Iris pigment epithelial cell (primary cell): ENCODE measurements at regions not wholly inside any gene's neighbourhood (a gene's known extent, or its start where the extent isn't known, plus 50 kb on each side); places are given as distances from the start of the nearest gene placed in this dataset.
A peak's percentile ranks its signal among the peaks of the same experiment; 100 is the strongest.
"Not testable (repeated sequence)": the region's sequence is repeated elsewhere in the genome, so short reads cannot be mapped to it uniquely, and the experiment has no call there.

Source experiments
- DNase-seq: peaks from one replicate; pipeline ENCODE4 v3.0.0-alpha.2; 2011; ENCODE audit warnings: low read depth

DNA sequence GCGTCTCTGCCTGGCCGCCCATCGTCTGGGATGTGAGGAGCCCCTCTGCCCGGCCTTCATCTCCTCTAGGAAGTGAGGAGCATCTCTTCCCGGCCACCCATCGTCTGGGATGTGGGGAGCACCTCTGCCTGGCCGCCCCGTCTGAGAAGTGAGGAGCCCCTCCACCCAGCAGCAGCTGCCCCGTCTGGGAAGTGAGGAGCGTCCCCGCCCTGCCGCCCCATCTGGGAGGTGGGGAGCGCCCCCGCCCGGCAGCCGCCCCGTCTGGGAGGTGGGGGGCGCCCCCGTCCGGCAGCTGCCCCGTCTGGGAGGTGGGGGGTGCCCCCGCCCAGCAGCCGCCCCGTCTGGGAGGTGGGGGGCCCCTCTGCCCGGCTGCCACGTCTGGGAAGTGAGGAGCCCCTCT lies 153.7 kb upstream of the MYRIP start:
- not testable (repeated sequence) for DNase-seq

DNA sequence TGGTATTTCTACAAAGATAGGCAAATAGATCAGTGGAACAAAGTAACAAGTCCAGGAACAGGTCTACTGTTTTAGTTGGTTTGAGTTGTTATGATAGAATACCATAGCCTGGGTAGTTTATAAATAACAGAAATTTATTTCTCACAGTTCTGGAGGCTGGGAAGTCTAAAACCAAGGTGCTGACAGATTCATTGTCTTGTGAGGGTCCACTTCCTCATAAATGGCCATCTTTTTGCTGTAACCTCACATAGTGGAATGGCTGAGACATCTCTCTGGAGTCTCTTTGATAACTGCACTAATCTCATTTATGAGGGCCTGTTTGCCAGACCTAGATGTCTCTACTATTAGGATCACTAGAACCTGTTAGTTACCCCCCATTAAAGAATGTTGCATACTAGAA lies 152.3 kb upstream of the MYRIP start:
- no peak for DNase-seq

DNA sequence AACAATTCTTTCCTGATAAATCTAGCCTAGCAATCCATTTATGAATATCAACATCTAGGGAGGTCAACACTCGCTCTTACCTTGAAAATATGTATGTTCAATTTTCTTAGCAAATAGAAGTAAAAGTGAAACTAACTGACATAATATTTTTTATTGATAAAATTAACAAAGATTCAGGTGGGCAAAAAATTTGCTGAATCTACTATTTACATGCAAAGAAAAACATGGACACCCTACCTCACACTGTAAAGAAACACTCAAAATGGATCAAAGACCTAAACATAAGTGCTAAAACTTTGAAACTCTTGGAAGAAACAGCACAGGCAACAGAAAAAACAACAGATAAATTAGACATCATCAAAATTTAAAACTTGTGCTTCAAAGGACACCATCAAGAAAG lies 151.6 kb upstream of the MYRIP start:
- no peak for DNase-seq

DNA sequence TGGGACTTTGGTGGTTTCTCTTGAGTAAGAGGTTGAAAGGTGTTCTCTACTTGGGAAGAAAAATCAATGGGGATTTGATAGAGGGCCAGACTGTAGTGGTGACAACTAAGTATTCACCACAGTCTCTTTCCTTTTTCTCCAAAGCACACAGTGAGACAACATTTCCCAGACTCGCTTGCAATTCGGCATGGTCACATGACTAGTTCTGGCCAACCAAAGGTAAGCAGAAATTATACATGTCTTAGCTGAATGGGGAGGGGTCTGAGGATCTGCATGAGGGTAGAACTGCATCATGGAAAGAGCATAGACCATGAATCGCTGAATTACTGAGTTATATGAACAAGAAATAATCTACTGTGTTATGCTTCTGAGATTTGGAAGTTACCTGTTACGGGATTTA lies 144.5 kb upstream of the MYRIP start:
- no peak for DNase-seq

DNA sequence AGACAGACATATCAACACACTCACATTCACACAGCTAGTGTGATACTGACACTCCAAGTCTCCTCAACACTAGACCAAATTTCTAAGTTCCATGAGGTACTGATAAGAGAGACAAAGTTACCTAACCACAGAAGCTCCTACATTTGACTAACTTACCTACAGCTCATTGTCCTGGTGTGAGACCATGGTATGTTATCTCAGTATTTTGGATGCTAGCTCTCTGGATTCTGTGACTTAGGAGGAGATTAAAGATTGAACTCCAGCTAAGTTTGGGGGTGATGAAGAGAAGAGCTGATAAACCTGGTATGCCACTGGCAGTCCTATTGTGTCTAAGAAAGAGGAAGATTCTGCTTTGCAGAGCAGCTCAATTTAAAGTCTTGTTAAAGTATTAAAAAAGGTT lies 144.0 kb upstream of the MYRIP start:
- no peak for DNase-seq

DNA sequence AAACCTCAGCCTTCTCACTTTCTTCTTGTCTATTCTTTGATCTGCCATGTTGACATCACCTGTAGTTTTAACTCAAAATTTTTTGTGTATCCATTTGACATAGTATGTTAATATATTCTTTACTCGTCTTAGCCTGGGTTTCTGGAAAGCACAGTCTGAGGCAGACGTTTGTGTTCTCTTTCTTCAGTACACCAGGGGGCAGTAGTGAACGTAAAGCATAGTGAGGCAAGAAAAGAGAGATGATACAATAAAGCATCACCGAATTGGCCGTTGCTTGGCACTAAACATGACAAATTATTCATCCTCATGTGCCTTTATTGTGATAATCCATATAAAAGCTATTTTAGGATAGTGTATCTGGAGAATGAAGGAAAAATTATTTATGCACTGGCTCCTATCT lies 141.0 kb upstream of the MYRIP start:
- peak; percentile 67 for DNase-seq

DNA sequence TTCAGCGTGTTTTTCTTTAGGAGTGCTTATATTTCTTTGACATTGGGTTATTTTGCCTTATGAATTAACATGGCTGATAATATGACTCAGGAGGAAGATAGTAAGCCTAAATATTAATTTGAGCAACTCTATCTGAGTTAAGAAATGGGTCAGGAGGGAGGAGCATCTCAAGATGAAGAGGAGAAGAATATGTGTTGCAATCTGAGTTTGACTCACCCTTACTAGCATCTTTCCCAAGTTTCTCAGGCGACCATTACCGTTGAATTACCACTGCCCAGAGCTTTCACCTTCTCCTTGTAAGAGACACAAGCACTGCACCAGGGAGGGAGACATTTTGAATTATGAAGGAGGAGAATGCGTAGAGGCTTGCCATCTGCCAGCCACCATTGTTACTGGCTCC lies 138.3 kb upstream of the MYRIP start:
- peak; percentile 24 for DNase-seq

DNA sequence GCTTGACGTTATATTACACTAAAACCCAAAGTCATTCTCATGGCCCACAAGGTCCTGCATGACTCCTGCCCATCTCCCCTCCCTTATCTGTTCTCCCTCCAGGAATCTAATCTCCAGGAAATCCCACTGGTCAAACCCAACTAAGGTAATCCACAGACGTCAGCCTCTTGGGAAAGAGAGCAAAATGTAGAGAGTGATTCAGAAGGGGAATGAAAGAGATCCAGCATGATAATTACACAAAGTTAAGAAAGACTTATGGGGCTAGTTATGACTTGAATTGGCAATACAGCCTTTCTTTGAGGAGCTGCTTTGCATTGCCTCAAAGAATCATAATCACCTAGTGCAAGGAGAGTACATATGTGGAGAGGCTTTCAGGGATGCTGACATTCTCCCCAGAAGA lies 137.8 kb upstream of the MYRIP start:
- peak; percentile 2 for DNase-seq

DNA sequence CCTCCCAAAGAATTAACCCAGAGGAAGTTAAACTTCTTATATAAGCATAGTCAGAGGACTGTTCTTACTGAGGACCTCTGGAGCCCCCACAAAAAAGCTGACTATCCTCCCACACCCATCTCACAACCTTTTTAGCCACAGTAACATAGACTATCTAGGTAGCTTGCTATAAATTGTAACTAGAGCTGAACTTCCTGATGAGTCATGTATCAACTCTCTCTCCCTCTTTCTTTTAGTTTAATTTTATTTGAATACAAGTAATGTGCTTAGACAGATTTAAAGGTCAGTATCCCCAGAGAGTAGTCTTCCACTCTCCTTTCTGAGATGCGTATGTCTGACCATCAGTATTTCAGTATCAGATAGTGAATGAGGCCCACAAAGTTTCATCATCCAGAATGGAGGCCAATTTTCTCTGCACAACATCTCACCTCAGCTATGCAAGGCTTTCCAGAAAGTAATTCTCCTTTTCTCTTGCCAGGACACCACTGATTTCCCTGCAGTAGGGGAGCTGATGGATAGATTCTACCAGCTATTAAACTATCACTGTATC lies 104.0 kb upstream of the MYRIP start:
- peak; percentile 10 for DNase-seq

DNA sequence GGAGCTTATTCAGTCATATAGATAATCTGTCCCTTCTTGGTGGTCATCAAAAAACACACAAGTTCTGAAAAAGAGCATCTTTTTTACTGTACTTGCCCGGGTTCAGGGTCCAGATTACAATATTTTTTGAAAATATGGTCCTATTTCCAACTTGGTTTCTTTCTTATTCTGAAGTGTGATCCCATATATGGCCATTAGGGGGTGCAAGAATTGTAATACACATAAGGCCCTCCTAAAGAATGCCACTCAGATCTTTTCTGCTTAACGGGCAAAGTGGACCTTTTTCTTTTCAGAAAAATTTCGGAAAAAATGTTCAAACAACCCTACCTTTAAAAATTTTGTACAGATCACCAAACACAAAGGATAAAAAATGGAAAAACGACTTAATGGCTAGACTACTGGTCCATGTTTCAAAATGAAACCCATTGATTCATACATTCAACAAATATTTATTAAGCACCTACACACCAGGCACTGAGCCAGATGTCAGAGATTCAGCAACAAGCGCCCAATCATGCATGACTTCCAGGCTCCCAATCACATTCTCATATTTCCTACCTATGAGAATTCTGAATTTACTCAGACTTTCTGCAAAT lies 102.0 kb upstream of the MYRIP start:
- peak; percentile 49 for DNase-seq

DNA sequence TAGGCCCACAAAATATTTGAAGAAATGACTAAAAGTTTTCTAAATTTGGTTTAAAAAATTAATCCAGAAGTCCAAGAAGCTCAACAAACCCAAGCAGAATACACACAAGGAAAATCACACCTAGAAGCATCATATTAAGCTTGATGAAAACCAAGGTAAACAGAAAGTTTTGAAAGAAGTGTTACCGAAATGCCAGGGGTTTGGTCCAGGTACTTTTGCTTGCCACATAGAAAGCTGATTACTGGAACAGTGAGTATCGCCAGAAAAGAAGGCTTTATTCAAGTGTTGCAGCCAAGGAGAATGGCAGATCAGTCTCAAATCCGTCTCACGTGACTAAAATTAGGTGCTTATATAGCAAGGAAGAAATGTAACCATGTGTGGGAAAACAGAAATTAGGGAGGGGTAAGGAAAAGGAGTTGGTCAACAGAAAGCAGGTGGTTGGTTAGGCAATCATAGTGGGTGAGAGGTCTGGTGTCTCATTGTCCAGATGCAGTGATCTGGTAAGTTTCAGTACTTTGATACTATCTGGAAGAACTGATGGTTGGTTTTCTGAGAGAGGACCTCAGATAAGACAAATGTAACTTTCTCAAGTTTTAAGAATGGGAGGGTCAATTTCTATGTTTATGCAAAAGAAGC lies 96.9 kb upstream of the MYRIP start:
- DNase-seq, result no peak

DNA sequence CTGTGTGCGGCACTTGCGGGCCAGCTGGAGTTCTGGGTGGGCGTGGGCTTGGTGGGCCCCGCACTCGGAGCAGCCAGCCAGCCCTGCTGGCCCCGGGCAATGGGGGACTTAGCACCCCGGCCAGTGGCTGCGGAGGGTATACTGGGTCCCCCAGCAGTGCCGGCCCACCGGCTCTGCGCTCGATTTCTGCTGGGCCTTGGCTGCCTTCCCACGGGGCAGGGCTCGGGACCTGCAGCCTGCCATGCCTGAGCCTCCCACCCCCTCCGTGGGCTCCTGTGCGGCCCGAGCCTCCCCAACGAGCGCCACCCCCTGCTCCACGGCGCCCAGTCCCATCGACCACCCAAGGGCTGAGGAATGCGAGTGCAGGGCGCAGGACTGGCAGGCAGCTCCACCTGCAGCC lies 96.1 kb upstream of the MYRIP start:
- not testable (repeated sequence) for DNase-seq

DNA sequence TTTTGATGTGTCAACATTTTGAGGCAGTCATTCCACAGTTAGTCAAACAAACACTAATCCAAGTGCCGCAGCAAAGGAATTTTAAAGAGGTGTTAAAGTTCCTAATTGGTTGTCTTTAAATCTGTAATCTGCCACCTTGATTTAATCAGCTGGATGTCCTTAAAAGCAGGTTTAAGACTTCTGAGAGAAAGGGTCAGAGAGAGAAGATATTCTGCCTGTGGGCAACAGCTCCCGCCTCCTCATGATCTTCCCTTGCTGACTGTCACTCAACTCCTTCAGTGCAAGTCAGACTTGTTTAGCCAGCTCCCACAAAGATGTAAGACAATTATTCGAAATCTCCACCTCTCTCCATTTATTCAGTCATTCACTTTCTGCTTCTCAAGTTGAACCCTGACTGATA lies 92.6 kb upstream of the MYRIP start:
- DNase-seq, result no peak

DNA sequence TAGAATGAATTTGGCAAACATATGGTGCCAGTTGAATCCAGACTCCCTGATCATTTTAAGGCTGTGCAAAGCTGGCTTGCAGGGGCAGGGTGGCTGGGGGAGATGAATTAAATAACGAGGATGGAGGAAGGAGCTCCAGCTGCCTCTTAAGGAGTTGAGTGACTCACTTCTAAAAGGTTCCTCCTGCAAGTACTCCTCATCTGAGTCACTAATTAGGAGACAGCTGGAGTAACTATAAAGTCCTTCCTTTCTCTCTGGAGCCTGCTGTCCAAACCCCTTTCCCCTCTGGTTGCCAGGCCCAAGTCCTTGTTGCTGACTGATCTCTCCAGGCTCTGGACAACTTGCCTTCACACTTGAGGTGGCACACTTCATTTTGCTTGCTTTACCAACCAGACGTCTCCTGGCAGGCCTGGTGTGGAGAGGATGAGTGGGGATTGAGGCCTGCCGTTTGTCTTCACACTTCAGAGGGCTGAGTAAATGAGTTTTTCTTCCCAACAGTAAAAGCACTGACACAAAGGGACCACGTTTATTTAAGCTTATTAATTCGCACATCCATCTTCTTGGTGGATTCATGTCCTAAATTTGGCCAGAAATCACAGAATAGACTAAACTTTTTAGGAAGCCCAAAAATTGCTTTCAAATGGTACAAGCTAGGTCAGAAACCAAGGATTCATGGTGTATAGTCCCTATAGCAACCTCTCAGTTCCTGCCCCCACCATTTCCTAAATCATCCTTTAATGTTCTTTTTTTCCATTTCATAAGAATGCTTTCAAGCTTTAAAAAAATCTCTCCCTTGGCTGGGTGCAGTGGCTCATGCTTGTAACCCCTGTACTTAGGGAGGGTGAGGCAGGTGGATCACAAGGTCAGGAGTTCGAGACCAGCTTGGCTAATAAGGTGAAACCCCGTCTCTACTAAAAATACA lies 90.5 kb upstream of the MYRIP start:
- DNase-seq, result peak; percentile 12

DNA sequence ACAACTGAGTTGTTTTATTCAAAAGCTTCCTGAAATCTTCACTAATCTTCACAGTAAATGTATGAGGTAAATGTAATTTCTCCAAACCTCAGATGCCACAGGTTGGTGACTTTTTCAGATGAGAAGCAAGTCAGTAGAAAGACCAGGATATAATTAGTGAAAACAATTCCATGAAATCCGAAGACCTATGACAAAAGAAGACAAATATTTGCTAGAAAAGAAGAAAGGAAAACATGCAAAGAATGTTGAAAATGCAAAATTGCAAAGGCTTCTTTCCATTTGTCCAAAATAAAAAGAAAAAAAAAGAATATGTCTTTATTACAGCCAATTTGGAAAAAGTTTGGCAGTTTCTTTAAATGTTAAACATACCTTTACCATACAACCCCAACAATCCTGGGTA lies 88.3 kb upstream of the MYRIP start:
- DNase-seq, result no peak

DNA sequence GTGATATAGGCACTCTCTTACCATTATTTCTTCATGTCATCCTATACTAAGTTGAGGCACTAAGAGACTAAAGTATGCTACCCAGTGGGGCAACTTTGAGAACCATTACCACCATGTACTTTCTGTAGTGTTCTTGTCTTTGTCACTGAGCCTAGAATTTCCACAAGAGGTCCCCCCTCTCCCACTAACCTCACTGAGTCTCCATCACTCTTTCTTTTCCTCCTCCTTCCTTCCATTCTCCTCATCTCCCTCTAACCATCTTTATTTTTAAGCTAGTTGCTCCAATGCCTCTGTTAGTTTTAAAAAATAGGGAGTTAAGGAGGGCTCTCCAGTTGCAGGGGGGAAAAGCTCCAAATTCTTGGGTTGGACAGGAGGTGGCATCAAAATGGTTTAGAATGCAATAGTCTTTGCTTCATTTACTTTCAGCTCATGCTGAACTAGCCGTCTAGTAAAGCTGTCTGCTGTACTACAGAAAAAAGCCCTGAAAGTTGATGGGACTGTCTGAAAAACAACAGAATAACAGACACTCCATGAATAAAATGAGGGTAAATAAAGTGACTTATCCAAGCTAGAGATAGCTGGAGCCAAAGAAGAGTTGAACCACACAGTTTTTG lies 85.1 kb upstream of the MYRIP start:
- no peak for DNase-seq

DNA sequence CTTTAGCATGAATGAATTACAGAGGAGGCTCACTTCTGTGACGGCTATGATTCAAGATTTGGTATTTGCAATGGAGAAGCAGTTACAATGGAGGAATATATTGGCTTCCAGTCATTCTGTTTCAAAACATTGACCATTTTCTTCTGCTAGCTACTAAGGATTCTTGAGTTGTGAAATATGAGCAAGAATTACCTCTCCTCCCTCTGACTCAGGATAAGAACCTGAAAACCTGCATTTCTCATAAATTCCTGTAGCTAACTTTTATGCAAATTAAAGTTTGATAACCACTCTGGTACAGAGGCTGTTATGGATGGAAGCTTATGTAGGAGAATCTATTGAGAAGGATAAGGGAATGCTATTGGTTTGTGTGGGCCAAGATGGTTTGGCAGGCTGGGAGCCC lies 84.1 kb upstream of the MYRIP start:
- DNase-seq, result no peak

DNA sequence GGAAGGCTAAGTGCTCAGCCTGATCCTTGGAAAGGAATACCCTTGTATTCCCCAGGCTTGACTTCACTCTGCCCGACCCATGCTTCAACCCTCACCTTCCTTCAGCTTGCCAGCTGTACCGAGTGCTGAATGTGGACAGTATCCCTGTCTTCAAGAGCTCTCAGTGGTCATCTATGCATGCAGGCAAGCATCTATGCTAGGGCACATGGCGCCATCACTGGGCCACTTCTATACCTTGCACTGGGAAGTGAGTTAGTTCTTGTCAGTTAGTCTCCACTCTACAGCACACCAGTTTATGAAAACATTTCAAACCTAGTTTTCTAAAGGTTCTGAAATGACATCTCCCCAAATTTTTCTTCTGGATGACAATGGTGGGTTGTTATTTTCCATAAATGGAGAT lies 82.0 kb upstream of the MYRIP start:
- no peak for DNase-seq

DNA sequence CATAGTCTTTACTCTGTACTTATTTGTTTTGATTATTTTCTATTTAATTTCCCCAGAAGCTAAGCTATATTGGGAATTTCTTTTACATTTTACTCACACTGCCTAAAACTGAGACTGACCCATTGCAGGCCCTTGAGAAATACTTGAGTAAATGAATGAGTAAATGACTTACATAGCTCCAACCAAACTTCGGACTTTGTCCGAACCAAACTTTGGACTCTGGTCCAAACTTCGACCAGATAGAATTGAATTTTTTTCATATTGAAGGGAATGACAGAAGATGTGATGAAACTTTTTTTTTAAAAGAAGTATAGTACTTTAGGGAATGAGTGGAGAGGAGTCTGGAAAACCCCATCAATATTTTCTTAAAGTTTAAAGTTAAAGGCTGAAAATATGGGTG lies 75.6 kb upstream of the MYRIP start:
- DNase-seq, result no peak

DNA sequence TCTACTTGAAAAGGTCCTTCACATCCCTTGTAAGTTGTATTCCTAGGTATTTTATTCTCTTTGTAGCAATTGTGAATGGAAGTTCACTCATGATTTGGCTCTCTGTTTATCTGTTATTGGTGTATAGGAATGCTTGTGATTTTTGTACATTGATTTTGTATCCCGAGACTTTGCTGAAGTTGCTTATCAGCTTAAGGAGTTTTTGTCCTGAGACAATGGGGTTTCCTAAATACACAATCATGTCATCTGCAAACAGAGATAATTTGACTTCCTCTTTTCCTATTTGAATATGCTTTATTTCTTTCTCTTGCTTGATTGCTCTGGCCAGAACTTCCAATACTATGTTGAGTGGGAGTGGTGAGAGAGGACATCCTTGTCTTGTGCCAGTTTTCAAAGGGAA lies 69.8 kb upstream of the MYRIP start:
- not testable (repeated sequence) for DNase-seq

DNA sequence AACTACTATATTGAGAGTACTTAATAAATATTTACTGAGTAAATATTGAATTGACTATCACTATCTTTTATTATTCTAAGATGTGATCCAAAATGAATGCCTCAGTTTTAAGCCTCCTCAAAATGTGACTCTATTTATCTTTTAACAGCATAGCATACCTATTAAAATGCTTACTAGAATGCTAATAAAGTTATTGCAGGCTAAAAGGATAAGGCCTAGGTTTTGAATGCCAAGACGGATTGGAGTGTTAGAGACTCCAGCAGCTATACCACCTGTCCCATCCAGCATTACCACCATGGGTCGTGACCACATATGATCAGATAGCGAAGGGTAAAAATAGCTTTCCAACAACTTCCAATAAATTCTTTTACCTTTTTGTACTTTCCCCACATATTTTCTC lies 64.7 kb upstream of the MYRIP start:
- no peak for DNase-seq

DNA sequence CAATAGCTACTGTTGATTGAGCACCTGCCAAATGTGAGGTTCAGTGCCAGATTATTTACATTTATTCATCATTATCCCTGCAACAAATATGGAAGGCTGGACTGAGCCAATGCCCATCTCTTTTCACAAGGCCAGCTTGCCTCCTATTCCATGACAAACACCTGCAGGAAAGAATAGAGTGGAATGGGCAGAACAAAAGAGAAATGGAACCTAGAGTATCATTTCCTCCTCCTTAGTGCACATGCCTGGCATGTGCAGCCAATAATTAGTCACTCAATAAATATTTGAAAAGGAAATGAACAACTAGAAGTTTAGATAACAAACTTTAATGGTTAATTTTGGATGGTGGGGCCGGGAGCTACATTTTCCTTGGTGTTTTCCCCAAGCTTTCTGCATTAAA lies 61.4 kb upstream of the MYRIP start:
- no peak for DNase-seq

DNA sequence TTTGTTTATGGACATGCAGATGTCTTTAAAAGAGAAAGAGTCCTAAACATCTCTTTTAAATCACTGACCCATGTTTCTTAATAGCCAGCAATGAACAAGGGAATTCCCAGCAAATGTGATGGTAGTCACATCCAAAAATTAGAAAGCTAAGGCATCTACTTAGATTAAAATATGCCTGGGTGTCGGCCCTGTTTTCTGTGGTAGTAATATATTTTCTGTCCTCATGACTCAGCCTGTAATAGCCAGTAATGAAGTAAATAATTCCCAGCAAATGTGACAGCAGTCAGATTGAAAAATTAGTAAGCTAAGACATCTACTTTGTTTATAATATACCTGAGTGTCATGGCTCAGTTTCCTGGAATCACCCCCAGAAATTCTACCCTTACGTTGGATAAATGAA lies 60.6 kb upstream of the MYRIP start:
- no peak for DNase-seq
